DOHH2 (cell line): ENCODE measurements at regions not wholly inside any gene's neighbourhood (a gene's known extent, or its start where the extent isn't known, plus 50 kb on each side); places are given as distances from the start of the nearest gene placed in this dataset.

Experiments used
- EZH2phosphoT487 ChIP-seq: fragments of 200-600 bp; sonication (generic); IDR thresholded peaks from 2 replicates; pipeline ENCODE4 v1.6.1; 2017; ENCODE audit warnings: borderline replicate concordance, mild to moderate bottlenecking, antibody characterized with exemption, low read length, moderate library complexity, mixed read lengths
- TF ChIP-seq, protein P1 (sequence below): fragments of 200-600 bp; sonication (generic); IDR thresholded peaks from one replicate; pipeline ENCODE4 v1.5.1; 2014; ENCODE audit warnings: antibody characterized with exemption, mild to moderate bottlenecking, low read depth, low read length; ENCODE audit not compliant: poor library complexity, severe bottlenecking

DNA sequence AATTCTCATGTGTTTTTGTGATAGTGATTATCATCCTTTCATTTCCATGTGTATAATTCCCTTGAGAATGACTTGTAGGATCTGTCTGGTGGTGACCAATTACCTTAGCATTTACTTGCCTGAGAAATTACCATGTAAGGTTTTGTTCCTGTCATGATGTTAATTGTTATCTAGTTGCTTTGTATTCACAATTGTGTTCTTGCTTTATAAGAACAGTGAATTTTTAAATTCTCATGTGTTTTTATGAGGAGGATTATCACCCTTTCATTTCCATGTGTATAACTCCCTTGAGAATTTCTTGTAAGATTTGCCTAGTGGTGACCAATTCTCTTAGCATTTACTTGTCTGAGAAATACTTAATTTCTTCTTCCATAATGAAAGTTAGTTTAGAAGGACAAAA lies 758.2 kb upstream of the NDST4 start:
- TF ChIP-seq, protein P1, sequence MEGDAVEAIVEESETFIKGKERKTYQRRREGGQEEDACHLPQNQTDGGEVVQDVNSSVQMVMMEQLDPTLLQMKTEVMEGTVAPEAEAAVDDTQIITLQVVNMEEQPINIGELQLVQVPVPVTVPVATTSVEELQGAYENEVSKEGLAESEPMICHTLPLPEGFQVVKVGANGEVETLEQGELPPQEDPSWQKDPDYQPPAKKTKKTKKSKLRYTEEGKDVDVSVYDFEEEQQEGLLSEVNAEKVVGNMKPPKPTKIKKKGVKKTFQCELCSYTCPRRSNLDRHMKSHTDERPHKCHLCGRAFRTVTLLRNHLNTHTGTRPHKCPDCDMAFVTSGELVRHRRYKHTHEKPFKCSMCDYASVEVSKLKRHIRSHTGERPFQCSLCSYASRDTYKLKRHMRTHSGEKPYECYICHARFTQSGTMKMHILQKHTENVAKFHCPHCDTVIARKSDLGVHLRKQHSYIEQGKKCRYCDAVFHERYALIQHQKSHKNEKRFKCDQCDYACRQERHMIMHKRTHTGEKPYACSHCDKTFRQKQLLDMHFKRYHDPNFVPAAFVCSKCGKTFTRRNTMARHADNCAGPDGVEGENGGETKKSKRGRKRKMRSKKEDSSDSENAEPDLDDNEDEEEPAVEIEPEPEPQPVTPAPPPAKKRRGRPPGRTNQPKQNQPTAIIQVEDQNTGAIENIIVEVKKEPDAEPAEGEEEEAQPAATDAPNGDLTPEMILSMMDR, result no peak
- no peak for TF ChIP-seq EZH2phosphoT487
